Epithelial cell of proximal tubule (primary cell): ENCODE measurements at regions not wholly inside any gene's neighbourhood (a gene's known extent, or its start where the extent isn't known, plus 50 kb on each side); places are given as distances from the start of the nearest gene placed in this dataset.
"Not testable (repeated sequence)": the region's sequence is repeated elsewhere in the genome, so short reads cannot be mapped to it uniquely, and the experiment has no call there.

ENCODE experiments used
- DNase-seq: peaks from one replicate; pipeline ENCODE4 v3.0.0-alpha.2; 2011; ENCODE audit warnings: low read depth
- H3K4me3 ChIP-seq: 2 replicates; pipeline ENCODE4 v1.5.1; 2011; ENCODE audit warnings: low read depth, mild to moderate bottlenecking, low read length
- TF ChIP-seq, protein P1 (sequence below): conservative IDR thresholded peaks from 2 replicates; pipeline ENCODE4 v1.5.1; 2012; ENCODE audit warnings: low read depth, mild to moderate bottlenecking, low read length

DNA sequence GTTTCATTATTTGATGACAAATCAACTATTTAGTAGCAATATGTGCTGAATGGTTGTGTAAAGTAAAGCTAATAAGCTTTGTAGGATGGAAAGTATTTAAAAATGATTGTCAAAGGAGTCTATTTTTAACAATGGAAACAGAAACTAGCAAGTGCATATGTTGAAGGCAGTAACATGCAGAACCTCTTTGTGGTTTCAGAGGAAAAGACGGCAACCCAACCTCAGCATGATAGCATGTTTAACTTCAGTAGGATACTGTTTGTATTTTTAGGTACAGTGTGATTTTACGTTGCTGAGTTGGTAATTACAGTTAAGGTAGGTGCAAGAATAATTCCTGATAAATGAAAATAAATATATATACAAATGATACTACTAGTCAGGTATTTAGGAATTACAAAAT is 545.4 kb downstream of the CDY1 start:
- H3K4me3 ChIP-seq: not testable (repeated sequence)

GRCh38 chrY:26179326-26179725 is 557.4 kb downstream of the CDY1 start:
- DNase-seq: not testable (repeated sequence)

More for the DNA sequence above, 545.4 kb downstream of the CDY1 start:
- DNase-seq: not testable (repeated sequence)

GRCh38 chrY:26224974-26225373 is 603.1 kb downstream of the CDY1 start:
- DNase-seq: not testable (repeated sequence)

More at GRCh38 chrY:26179326-26179725, 557.4 kb downstream of the CDY1 start:
- H3K4me3 ChIP-seq: not testable (repeated sequence)

DNA sequence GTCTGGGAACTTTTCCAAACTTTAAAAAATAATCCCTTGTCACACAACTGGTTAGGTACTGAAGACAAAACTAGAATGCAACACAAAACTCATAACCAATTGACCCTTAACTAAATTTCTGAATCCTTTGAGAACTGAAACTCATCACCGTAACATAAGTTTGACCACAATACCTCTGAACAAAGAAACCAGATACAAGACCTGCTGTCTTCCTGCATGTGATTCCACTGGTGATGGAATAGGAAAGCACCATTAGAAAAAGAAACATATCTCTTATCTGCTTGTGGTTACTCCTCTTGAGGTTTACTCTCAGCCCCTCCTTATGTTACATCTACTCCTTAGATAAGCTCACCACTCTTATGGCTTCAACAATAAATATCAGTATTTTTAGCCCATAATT is 603.6 kb downstream of the CDY1 start:
- not testable (repeated sequence) for H3K4me3 ChIP-seq, DNase-seq

More at GRCh38 chrY:26224974-26225373, 603.1 kb downstream of the CDY1 start:
- not testable (repeated sequence) for H3K4me3 ChIP-seq

DNA sequence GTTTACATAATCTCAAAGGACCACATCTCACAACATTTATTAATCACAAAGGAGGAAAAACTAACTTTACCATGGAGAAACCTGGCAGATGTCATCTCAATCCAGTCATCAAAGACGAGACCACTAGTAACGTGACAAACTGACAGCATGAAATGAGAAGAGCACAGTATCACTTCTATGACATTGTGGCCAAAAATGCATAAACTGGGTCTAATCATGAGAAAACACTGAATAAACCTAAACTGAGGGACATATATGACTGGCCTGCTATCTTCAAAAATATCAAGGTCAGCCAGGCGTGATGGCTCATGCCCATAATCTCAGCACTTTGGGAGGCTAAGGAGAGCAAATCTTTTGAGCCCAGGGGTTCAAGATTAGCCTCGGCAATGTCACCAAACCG is 619.0 kb downstream of the CDY1 start:
- DNase-seq, H3K4me3 ChIP-seq: not testable (repeated sequence)

DNA sequence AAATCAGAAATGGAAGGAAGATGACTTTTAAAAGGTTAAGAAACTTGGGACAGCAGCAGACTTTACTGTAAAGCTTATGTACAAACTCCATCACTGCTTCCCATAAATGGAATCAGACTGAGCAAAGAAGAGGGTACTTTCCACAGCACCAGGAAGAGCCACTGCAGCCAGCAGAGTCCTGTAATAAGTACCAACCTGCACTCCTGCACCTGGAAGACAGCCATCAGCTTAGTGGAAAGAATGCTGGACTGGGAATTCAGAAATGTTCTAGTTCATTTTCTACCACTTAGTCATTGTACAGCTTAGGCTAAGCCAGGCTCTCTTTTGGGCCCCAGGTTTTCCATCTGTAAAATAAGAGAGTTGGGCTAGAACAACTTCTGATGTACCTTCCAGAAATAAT is 632.3 kb downstream of the CDY1 start:
- H3K4me3 ChIP-seq, DNase-seq: not testable (repeated sequence)

- not testable (repeated sequence) for DNase-seq, H3K4me3 ChIP-seq
Observed at GRCh38 chrY:26265449-26265848, 643.5 kb downstream of the CDY1 start.

GRCh38 chrY:26268421-26268820 is 646.5 kb downstream of the CDY1 start:
- not testable (repeated sequence) for DNase-seq, H3K4me3 ChIP-seq

- H3K4me3 ChIP-seq, DNase-seq: not testable (repeated sequence)
Observed at GRCh38 chrY:26268934-26269333, 647.0 kb downstream of the CDY1 start.

DNA sequence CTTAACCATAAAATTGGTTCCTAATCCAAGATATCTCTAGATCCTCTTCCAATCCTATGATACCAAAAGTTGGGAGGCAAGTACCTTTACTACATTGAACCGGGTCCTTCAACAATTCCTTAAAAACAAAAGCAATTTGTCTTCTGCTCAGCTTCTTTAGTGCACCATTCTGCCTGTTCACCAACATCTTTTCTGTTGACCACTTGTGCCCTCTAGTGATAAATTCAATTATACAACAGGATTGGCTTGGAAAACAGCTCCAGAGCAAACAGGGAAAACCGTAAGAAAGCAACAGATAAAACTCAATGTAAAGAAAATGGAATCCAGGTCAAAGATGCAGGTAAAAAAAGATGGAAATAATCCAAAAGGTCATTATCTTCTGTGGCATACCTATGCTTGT is 651.2 kb downstream of the CDY1 start:
- not testable (repeated sequence) for H3K4me3 ChIP-seq, DNase-seq

DNA sequence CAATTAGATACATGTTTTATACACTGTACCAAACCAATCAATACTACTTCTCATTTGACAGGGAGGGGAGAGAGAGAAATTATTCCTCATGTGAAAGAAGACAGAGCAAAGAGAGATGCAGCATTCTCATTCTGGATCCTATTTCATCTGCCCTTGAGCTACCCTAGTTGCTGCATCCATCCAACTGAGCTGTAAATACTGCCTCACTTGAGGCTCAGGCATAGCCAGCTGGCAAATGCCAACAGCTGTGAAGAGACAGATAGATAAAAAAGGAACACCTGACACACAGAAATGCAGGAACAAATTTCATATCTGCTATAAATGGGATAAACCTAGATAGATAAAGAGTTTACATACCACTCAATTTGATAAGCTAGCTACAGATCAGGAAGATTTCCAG is 684.1 kb downstream of the CDY1 start:
- DNase-seq, H3K4me3 ChIP-seq: not testable (repeated sequence)

GRCh38 chrY:26306630-26307385 is 684.9 kb downstream of the CDY1 start:
- H3K4me3 ChIP-seq, DNase-seq: not testable (repeated sequence)

- H3K4me3 ChIP-seq, DNase-seq: not testable (repeated sequence)
Observed at GRCh38 chrY:26308308-26308707, 686.4 kb downstream of the CDY1 start.

DNA sequence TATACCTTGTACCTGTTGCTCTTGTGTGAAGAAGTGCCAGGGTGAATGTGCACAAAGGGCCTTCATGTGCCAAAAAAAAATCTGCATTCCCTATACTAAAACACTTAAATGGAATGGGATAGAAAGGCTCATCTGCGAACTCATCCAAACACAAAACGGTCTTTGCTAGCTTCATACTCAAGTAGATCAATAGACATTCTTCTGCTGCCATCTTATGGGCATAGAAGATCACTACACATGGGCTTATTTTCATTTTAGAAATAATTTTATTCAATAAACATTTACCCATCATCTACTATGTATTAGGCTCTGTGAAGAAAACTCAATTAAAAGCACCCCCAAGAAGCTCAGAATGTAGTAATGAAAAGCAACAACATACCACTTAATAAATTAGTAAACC is 693.1 kb downstream of the CDY1 start:
- not testable (repeated sequence) for H3K4me3 ChIP-seq, DNase-seq
- TF ChIP-seq, protein P1, sequence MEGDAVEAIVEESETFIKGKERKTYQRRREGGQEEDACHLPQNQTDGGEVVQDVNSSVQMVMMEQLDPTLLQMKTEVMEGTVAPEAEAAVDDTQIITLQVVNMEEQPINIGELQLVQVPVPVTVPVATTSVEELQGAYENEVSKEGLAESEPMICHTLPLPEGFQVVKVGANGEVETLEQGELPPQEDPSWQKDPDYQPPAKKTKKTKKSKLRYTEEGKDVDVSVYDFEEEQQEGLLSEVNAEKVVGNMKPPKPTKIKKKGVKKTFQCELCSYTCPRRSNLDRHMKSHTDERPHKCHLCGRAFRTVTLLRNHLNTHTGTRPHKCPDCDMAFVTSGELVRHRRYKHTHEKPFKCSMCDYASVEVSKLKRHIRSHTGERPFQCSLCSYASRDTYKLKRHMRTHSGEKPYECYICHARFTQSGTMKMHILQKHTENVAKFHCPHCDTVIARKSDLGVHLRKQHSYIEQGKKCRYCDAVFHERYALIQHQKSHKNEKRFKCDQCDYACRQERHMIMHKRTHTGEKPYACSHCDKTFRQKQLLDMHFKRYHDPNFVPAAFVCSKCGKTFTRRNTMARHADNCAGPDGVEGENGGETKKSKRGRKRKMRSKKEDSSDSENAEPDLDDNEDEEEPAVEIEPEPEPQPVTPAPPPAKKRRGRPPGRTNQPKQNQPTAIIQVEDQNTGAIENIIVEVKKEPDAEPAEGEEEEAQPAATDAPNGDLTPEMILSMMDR: peak; percentile 30

DNA sequence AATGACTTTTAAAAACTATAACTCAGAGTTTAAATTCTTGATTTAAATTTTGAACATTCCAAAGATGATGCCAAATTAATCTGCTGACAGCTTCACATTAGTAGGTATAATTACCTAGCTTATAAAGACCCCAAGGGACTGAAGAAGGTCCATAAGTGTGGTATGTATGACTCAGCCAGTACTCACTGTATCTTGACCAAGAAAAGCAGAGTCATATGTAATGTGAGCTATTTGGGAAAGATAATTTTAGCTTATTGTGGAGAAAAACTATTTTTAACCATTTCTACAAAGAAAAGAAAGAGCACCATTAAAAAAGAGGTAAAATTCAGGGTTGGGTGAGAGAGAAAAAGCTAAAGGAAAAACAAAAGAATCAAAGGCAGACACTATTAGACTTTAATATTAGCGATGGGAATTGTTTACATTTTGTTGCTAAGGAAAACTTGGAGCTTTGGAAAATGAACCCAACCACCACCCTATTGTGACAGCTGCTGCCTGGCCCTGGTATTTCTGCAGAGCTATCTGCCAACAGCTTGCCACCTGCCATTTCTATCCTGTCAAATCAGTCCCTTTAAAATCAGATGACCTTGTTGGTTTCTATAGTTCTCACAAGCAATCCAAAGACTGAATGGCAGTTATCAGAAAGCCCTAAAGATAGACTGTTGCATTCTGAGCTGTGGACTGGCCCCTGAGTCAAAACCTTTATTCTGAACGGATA is 697.7 kb downstream of the CDY1 start:
- not testable (repeated sequence) for H3K4me3 ChIP-seq, DNase-seq

- DNase-seq, H3K4me3 ChIP-seq: not testable (repeated sequence)
Observed at GRCh38 chrY:26322756-26323155, 700.8 kb downstream of the CDY1 start.

GRCh38 chrY:26352931-26353330 is 731.0 kb downstream of the CDY1 start:
- DNase-seq, H3K4me3 ChIP-seq: not testable (repeated sequence)
